SJCRH30 (cell line): ENCODE measurements at regions not wholly inside any gene's neighbourhood (a gene's known extent, or its start where the extent isn't known, plus 50 kb on each side); places are given as distances from the start of the nearest gene placed in this dataset.

Experiments
- DNase-seq, 2 experiments: peaks; one replicate each; pipeline ENCODE4 v3.0.0-alpha.2; 2015 to 2020
- H3K27ac ChIP-seq: fragments of 250-450 bp; sonication (Bioruptor Pico); 2 replicates; pipeline ENCODE4 v1.5.1; 2020; ENCODE audit warnings: mild to moderate bottlenecking, moderate library complexity
- H3K27me3 ChIP-seq: fragments of 250-450 bp; sonication (Bioruptor Pico); 2 replicates; pipeline ENCODE4 v1.5.1; 2020; ENCODE audit warnings: mild to moderate bottlenecking, moderate library complexity
- H3K36me3 ChIP-seq: fragments of 250-450 bp; sonication (Bioruptor Pico); 2 replicates; pipeline ENCODE4 v1.5.1; 2020; ENCODE audit warnings: mild to moderate bottlenecking, moderate library complexity
- H3K4me1 ChIP-seq: fragments of 250-450 bp; sonication (Bioruptor Pico); 2 replicates; pipeline ENCODE4 v1.5.1; 2020; ENCODE audit warnings: mild to moderate bottlenecking, moderate library complexity
- H3K4me3 ChIP-seq: fragments of 250-450 bp; sonication (Bioruptor Pico); 2 replicates; pipeline ENCODE4 v1.5.1; 2020; ENCODE audit warnings: mild to moderate bottlenecking, moderate library complexity
- H3K9me3 ChIP-seq: fragments of 250-450 bp; sonication (Bioruptor Pico); replicated peaks from 2 replicates; pipeline ENCODE4 v1.5.1; 2020; ENCODE audit warnings: mild to moderate bottlenecking, moderate library complexity

DNA sequence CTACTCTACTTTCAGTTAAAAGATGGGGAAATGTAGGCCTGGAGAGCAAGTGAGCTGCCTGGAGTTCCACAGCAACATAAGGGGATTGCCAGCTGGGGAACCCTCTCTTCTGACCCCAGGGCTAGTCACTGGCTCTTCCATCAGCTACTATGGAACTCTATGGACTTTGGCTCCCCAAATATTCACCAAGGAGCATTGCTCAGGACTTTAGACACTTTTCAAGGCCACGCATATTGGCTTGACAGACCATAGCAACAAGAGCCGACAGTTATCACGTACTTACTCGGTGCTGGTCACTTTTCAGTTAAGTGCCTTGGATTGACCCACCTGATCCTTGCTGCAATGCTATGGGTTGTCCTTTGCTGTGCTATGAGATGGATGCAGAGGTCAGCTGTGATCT, 360.7 kb upstream of the CHD6 start:
- no peak for DNase-seq
- peaks cover 12% of the 10 kb centered on the region for H3K4me1 ChIP-seq
- no peaks in the 10 kb centered on the region for H3K36me3 ChIP-seq
- H3K4me3 ChIP-seq = no peak overlapping the region
- H3K27ac ChIP-seq = no peak overlapping the region
- no peaks in the 10 kb centered on the region for H3K27me3 ChIP-seq
- H3K9me3 ChIP-seq = peaks cover 6% of the 10 kb centered on the region; the same call in 1 of the 2 replicates

- Histone ChIP-seq H3K4me1 (peaks cover 12% of the 10 kb centered on the region), H3K27ac (no peak overlapping the region), H3K36me3 (no peaks in the 10 kb centered on the region), H3K27me3 (no peaks in the 10 kb centered on the region), H3K4me3 (no peak overlapping the region), H3K9me3 (peaks cover 6% of the 10 kb centered on the region; the same call in 1 of the 2 replicates)
- no peak for DNase-seq
These were observed 360.1 kb upstream of the CHD6 start for GRCh38 chr20:41978246-41978790.

DNA sequence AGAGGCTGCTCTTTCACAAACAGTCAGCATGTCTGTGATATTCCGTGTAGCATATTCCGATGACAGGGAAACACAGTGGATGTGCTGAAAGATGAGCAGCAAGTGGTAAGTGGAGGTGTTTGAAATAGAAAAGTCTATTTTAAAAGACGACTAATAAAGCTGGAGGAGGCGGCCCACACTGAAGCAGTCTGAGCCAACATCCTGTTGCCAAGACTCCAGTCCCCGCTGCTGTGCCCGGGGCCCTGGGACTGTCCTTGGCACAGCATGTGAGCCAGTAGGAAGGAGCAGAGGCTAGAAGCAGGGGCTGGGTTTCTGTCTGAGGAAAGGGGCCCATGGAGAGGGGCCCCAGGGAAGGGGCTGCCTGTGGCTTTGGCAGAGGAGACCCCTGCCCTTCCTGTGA, 351.5 kb upstream of the CHD6 start:
- H3K4me1 ChIP-seq = no peaks in the 10 kb centered on the region
- H3K36me3 ChIP-seq = no peaks in the 10 kb centered on the region
- peaks cover 5% of the 10 kb centered on the region; the same call in 1 of the 2 replicates for H3K9me3 ChIP-seq
- no peak overlapping the region for H3K27ac ChIP-seq
- H3K4me3 ChIP-seq = no peak overlapping the region
- H3K27me3 ChIP-seq = no peaks in the 10 kb centered on the region
- DNase-seq = no peak

- DNase-seq = peak; percentile 77 to 83
- H3K9me3 ChIP-seq = no peaks in the 10 kb centered on the region
- H3K27ac ChIP-seq = peak overlapping the region; percentile 43
- no peak overlapping the region for H3K4me3 ChIP-seq
- peaks cover 18% of the 10 kb centered on the region for H3K4me1 ChIP-seq
- H3K27me3 ChIP-seq = no peaks in the 10 kb centered on the region
- H3K36me3 ChIP-seq = no peaks in the 10 kb centered on the region
These were observed 342.0 kb upstream of the CHD6 start for GRCh38 chr20:41960166-41960565.

DNA sequence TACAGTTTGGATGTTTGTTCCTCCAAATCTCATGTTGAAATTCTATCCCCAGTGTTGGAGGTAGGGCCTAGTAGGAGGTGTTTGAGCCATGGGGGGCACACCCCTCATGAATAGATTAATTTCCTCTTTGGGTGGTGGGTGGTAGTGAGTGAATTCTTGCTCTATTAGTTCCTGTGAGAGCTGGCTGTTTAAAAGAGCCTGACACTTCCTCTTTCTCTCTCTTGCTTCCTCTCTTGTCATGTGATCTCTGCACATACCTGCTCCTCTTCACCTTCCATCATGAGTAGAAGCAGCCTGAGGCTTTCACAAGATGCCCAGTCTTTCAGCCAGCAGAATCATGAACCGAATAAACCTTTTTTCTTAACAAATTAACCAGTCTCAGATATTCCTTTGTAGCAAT, 340.2 kb upstream of the CHD6 start:
- no peaks in the 10 kb centered on the region for H3K9me3 ChIP-seq
- peaks cover 18% of the 10 kb centered on the region for H3K4me1 ChIP-seq
- no peaks in the 10 kb centered on the region for H3K36me3 ChIP-seq
- H3K27me3 ChIP-seq = no peaks in the 10 kb centered on the region
- no peak overlapping the region for H3K4me3 ChIP-seq
- no peak for DNase-seq
- no peak overlapping the region for H3K27ac ChIP-seq

GRCh38 chr20:41956338-41957074, 338.3 kb upstream of the CHD6 start:
- H3K9me3 ChIP-seq = no peaks in the 10 kb centered on the region
- peak; percentile 65 to 81 for DNase-seq

DNA sequence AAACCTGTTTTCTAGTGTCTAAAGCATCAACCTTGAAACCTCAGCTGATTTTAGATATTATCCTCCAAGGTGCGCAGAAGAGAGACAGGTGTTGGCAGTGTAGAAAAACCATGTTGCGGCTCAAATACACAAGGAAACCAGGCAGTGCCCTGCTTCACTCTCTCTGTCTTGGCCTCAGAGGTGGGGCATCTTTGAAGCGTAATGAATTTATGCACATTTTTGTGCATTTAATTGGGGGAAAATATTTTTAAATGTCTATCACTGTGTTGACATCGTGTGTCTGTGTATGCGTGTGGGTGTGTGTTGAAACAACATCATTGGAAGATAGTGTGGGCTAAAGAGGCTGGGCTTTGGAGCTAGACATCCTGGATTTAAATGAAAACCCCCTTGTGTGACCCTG, 334.0 kb upstream of the CHD6 start:
- H3K4me3 ChIP-seq = no peak overlapping the region
- no peak for DNase-seq
- no peak overlapping the region for H3K27ac ChIP-seq
- no peaks in the 10 kb centered on the region for H3K9me3 ChIP-seq
- H3K36me3 ChIP-seq = no peaks in the 10 kb centered on the region
- no peaks in the 10 kb centered on the region for H3K4me1 ChIP-seq
- H3K27me3 ChIP-seq = no peaks in the 10 kb centered on the region

More at GRCh38 chr20:41956338-41957074, 338.3 kb upstream of the CHD6 start:
- no peaks in the 10 kb centered on the region for H3K36me3 ChIP-seq
- no peaks in the 10 kb centered on the region for H3K27me3 ChIP-seq
- H3K4me3 ChIP-seq = no peak overlapping the region
- peaks cover 17% of the 10 kb centered on the region for H3K4me1 ChIP-seq
- H3K27ac ChIP-seq = no peak overlapping the region

DNA sequence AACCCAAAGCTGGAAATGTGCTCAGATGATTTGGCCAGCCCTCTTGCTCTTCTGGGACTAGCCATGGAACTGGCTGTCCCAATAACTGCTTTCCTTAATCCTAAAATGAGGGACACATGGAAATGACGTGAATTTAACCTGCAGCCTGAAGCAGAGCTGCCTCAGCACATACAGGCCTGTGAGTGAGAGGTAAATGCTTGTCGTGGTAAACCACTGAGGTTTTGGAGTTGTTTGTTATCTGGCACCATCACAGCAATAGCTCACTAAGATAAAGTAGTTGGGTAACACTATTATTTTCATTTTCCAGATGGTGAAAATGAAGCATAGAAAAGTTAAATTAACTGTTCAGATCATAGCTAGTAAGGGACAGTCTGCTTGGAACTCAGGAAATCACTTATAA, 333.4 kb upstream of the CHD6 start:
- Histone ChIP-seq H3K27ac (no peak overlapping the region), H3K9me3 (no peaks in the 10 kb centered on the region), H3K36me3 (no peaks in the 10 kb centered on the region), H3K4me1 (no peaks in the 10 kb centered on the region), H3K4me3 (no peak overlapping the region), H3K27me3 (no peaks in the 10 kb centered on the region)
- DNase-seq = no peak

- DNase-seq = no peak
- Histone ChIP-seq H3K27me3 (no peaks in the 10 kb centered on the region), H3K4me3 (no peak overlapping the region), H3K27ac (no peak overlapping the region), H3K36me3 (no peaks in the 10 kb centered on the region), H3K4me1 (no peaks in the 10 kb centered on the region), H3K9me3 (no peaks in the 10 kb centered on the region)
These were observed 321.5 kb upstream of the CHD6 start for GRCh38 chr20:41939659-41940058.

- Histone ChIP-seq H3K27me3 (no peaks in the 10 kb centered on the region), H3K27ac (no peak overlapping the region), H3K36me3 (no peaks in the 10 kb centered on the region), H3K9me3 (no peaks in the 10 kb centered on the region), H3K4me3 (no peak overlapping the region), H3K4me1 (no peaks in the 10 kb centered on the region)
- DNase-seq = no peak
These were observed 320.2 kb upstream of the CHD6 start for GRCh38 chr20:41938353-41938752.

DNA sequence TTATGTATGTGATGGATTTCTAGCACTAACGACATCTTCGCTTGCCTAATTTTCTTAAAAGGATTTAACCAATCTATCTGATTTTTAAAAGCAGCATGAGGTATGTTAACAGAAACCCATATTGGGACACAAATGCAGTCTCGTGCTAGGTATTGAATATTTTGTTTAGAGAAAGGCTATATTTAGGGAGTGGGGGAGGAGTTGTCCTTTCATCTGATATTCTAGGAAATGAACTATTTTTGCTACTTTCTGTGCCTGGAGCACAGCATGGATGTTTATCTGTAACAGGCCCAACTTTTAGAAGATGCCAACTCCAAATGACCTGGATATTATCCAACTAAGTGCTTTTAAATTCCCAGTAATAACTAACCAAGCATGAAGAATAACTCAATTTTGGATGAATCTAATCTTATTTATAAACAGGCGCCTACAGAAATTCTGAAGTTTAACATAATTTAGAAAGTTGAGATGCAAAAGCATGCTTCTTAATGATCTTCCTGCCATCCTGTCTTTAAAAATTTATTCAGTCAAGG, 317.1 kb upstream of the CHD6 start:
- Histone ChIP-seq H3K36me3 (no peaks in the 10 kb centered on the region), H3K4me1 (no peaks in the 10 kb centered on the region), H3K9me3 (0 out of 2 replicates have a peak, but pooled peaks cover 2% of the 10 kb centered on the region), H3K27ac (no peak overlapping the region), H3K27me3 (no peaks in the 10 kb centered on the region), H3K4me3 (no peak overlapping the region)
- DNase-seq = no peak

DNA sequence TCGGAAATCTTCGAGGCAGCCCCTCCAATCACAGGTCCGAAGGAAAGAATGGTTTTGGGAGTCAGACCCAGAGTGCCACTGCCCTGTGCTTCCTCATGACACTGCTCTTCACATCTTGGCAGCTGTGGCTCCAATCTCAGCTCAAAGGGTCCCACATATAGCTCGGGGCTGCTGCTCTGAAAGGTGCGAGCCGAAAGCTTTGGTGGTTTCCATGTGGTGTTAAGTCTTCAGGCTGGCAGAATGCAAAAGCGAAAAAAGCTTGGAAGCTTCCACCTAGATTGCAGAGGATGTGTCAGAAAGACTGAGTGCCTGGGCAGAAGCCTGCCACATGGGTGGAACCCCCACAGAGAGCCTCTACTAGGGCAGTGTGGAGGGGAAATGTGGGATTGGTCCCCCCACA, 314.3 kb upstream of the CHD6 start:
- no peaks in the 10 kb centered on the region for H3K36me3 ChIP-seq
- no peaks in the 10 kb centered on the region for H3K27me3 ChIP-seq
- H3K9me3 ChIP-seq = 0 out of 2 replicates have a peak, but pooled peaks cover 4% of the 10 kb centered on the region
- DNase-seq = no peak
- no peak overlapping the region for H3K27ac ChIP-seq
- peaks cover 15% of the 10 kb centered on the region for H3K4me1 ChIP-seq
- H3K4me3 ChIP-seq = no peak overlapping the region

GRCh38 chr20:41927655-41928054, 309.5 kb upstream of the CHD6 start:
- no peaks in the 10 kb centered on the region for H3K36me3 ChIP-seq
- 0 out of 2 replicates have a peak, but pooled peaks cover 4% of the 10 kb centered on the region for H3K9me3 ChIP-seq
- H3K4me1 ChIP-seq = peaks cover 39% of the 10 kb centered on the region
- no peaks in the 10 kb centered on the region for H3K27me3 ChIP-seq
- peak in 1 of 2 experiments; percentile 65 for DNase-seq
- H3K27ac ChIP-seq = peak overlapping the region; percentile 87
- H3K4me3 ChIP-seq = no peak overlapping the region

DNA sequence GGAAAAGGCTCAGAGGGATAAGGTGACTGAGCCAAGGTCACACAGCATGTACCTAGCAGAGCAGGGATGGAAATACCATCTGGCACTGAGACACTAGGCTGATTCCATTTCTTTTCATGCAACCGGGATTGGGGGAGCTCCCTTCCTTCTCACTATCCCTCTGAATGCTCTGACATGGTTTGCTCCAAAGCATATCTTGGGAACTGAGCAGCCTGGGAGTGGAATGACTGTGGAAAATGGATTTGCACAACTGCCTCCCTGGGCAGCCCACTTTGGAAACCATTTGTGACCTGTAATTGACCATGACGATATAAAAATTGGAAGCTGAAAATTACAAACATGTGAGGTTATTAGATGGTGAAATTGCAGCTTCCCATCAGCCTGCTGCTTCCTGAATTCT, 309.0 kb upstream of the CHD6 start:
- DNase-seq = peak; percentile 83 to 96
- Histone ChIP-seq H3K4me3 (no peak overlapping the region), H3K4me1 (peaks cover 42% of the 10 kb centered on the region), H3K9me3 (0 out of 2 replicates have a peak, but pooled peaks cover 4% of the 10 kb centered on the region), H3K27me3 (no peaks in the 10 kb centered on the region), H3K36me3 (no peaks in the 10 kb centered on the region), H3K27ac (peak overlapping the region; percentile 87)

DNA sequence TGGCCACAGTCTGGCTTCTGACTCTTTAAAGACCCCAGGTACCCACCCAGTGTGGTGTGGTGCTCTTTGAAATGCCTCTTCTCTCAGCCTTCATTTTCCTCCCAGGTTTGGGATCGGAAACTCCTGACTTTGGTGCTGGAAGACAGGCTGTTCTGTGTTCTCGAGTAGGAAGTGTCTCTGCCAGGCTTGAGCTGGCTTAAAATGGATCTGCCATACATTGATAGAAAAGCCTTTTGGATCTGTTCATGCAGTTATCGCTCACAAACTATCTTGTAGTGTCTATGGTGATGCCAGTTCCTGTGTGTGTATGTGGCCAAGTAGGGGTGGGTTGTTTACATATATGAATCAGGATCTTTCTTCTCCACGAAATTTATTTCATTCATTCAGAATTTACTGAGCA, 307.3 kb upstream of the CHD6 start:
- Histone ChIP-seq H3K27ac (no peak overlapping the region), H3K27me3 (no peaks in the 10 kb centered on the region), H3K36me3 (no peaks in the 10 kb centered on the region), H3K4me1 (peaks cover 42% of the 10 kb centered on the region), H3K4me3 (no peak overlapping the region), H3K9me3 (0 out of 2 replicates have a peak, but pooled peaks cover 3% of the 10 kb centered on the region)
- no peak for DNase-seq
